ENCODE measurements at regions not wholly inside any gene's neighbourhood (a gene's known extent, or its start where the extent isn't known, plus 50 kb on each side); places are given as distances from the start of the nearest gene placed in this dataset.

- Mint-ChIP-seq H3K9me3 (no peaks in the 10 kb centered on the region), H3K27me3 (ENCODE audit: insufficient read depth) (no peaks in the 10 kb centered on the region), H3K36me3 (ENCODE audit: low read depth) (no peaks in the 10 kb centered on the region), H3K4me3 (no peak overlapping the region), H3K27ac (no peak overlapping the region), H3K4me1 (no peaks in the 10 kb centered on the region)
- Histone ChIP-seq H3K9ac (ENCODE audit: extremely low read depth, low read length, poor library complexity, severe bottlenecking) (no peak overlapping the region), H3K27me3 (ENCODE audit: control insufficient read depth, insufficient read depth, low read length, poor library complexity, severe bottlenecking) (no peaks in the 10 kb centered on the region), H3K36me3 (ENCODE audit: control insufficient read depth, insufficient read depth, low read length) (no peaks in the 10 kb centered on the region), H3K4me3 (ENCODE audit: low read length) (no peak overlapping the region), H3K27ac (ENCODE audit: low read depth, low read length) (no peak overlapping the region), H3K9me3 (ENCODE audit: control insufficient read depth, low read length) (no peaks in the 10 kb centered on the region), H3K4me1 (ENCODE audit: control insufficient read depth, insufficient read depth, low read length) (no peaks in the 10 kb centered on the region)
- no peak for TF ChIP-seq CTCF (conservative IDR thresholded peaks at IDR 0.05)
- no peak for DNase-seq
- WGBS, 2 experiments (ENCODE audit: insufficient coverage in 1 of 2, insufficient read length in 1 of 2) = 89% methylated on average over 5 of the region's 5 CpGs; no CpG with 5 or more reads in 1 of the 2 experiments
Observed at GRCh38 chr2:104361414-104361813, 492.5 kb upstream of the POU3F3 start.

- Histone ChIP-seq H3K27me3 (ENCODE audit: control insufficient read depth, insufficient read depth, low read length, poor library complexity, severe bottlenecking) (no peaks in the 10 kb centered on the region), H3K36me3 (ENCODE audit: control insufficient read depth, insufficient read depth, low read length) (no peaks in the 10 kb centered on the region), H3K4me3 (ENCODE audit: low read length) (no peak overlapping the region), H3K9ac (ENCODE audit: extremely low read depth, low read length, poor library complexity, severe bottlenecking) (no peak overlapping the region), H3K4me1 (ENCODE audit: control insufficient read depth, insufficient read depth, low read length) (no peaks in the 10 kb centered on the region), H3K27ac (ENCODE audit: low read depth, low read length) (no peak overlapping the region), H3K9me3 (ENCODE audit: control insufficient read depth, low read length) (no peaks in the 10 kb centered on the region)
- Mint-ChIP-seq H3K27me3 (ENCODE audit: insufficient read depth) (peaks cover 30% of the 10 kb centered on the region), H3K9me3 (no peaks in the 10 kb centered on the region), H3K27ac (no peak overlapping the region), H3K36me3 (ENCODE audit: low read depth) (no peaks in the 10 kb centered on the region), H3K4me1 (peaks cover 6% of the 10 kb centered on the region), H3K4me3 (no peak overlapping the region)
- no peak for DNase-seq
- 83 to 86% methylated on average over 10 of the region's 10 CpGs for WGBS, 2 experiments (ENCODE audit: insufficient coverage in 1 of 2, insufficient read length in 1 of 2)
- TF ChIP-seq CTCF (conservative IDR thresholded peaks at IDR 0.05) = peak; percentile 37
Observed at GRCh38 chr2:104368089-104368488, 485.8 kb upstream of the POU3F3 start.

DNA sequence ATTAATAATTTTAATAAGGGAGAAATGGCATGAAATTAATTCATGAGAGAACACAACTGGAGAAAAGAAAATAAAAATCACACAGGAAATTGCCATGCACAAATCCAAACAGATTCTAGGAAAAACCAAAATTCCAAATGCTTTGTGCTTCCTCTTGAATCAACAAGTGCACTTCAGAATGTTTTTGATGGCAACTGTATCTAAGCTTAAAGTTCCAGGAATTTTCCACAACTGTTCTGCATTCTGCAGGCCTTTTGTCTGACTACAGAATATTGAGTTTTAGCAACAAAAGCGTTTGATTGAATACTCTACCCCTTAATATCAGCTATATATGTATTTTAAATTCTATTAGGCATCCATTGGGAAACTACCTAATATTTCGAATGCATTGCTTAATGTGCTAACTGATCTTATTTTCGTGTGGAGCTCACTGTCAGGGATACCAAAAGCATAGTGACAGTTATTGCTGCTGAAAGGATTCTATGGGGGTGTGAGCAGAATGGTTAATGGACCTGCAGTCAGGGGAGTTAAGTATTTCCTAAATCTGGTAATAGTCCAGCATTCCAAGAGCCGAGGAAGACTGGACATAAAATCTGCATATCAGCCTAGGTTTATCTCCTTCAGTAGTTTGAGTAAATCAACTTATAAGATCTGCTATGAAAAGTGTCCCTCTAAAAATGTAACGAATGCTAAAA, 482.7 kb upstream of the POU3F3 start:
- Histone ChIP-seq H3K9ac (ENCODE audit: extremely low read depth, low read length, poor library complexity, severe bottlenecking) (no peak overlapping the region), H3K27me3 (ENCODE audit: control insufficient read depth, insufficient read depth, low read length, poor library complexity, severe bottlenecking) (no peaks in the 10 kb centered on the region), H3K4me3 (ENCODE audit: low read length) (no peak overlapping the region), H3K9me3 (ENCODE audit: control insufficient read depth, low read length) (no peaks in the 10 kb centered on the region), H3K4me1 (ENCODE audit: control insufficient read depth, insufficient read depth, low read length) (no peaks in the 10 kb centered on the region), H3K36me3 (ENCODE audit: control insufficient read depth, insufficient read depth, low read length) (no peaks in the 10 kb centered on the region), H3K27ac (ENCODE audit: low read depth, low read length) (no peak overlapping the region)
- no peaks in the 10 kb centered on the region for H3K36me3 Mint-ChIP-seq (ENCODE audit: low read depth)
- peaks cover 6% of the 10 kb centered on the region for H3K4me1 Mint-ChIP-seq
- H3K4me3 Mint-ChIP-seq = no peak overlapping the region
- no peak overlapping the region for H3K27ac Mint-ChIP-seq
- no peak for TF ChIP-seq CTCF (conservative IDR thresholded peaks at IDR 0.05)
- H3K9me3 Mint-ChIP-seq = no peaks in the 10 kb centered on the region
- H3K27me3 Mint-ChIP-seq (ENCODE audit: insufficient read depth) = peaks cover 41% of the 10 kb centered on the region
- DNase-seq = no peak
- WGBS, 2 experiments (ENCODE audit: insufficient coverage in 1 of 2, insufficient read length in 1 of 2) = 62 to 90% methylated on average over 4 to 5 of the region's 5 CpGs
